Activated CD4-positive, alpha-beta T cell treated with anti-CD3 and anti-CD28 coated beads, Interleukin-2, amount 50 U/mL, for 4 hours (primary cell): ENCODE measurements at regions not wholly inside any gene's neighbourhood (a gene's known extent, or its start where the extent isn't known, plus 50 kb on each side); places are given as distances from the start of the nearest gene placed in this dataset.
"Not testable (repeated sequence)": the region's sequence is repeated elsewhere in the genome, so short reads cannot be mapped to it uniquely, and the experiment has no call there.

Source experiments
- DNase-seq, 2 experiments: peaks; one replicate each; pipeline ENCODE4 v3.0.0-alpha.2; 2020

DNA sequence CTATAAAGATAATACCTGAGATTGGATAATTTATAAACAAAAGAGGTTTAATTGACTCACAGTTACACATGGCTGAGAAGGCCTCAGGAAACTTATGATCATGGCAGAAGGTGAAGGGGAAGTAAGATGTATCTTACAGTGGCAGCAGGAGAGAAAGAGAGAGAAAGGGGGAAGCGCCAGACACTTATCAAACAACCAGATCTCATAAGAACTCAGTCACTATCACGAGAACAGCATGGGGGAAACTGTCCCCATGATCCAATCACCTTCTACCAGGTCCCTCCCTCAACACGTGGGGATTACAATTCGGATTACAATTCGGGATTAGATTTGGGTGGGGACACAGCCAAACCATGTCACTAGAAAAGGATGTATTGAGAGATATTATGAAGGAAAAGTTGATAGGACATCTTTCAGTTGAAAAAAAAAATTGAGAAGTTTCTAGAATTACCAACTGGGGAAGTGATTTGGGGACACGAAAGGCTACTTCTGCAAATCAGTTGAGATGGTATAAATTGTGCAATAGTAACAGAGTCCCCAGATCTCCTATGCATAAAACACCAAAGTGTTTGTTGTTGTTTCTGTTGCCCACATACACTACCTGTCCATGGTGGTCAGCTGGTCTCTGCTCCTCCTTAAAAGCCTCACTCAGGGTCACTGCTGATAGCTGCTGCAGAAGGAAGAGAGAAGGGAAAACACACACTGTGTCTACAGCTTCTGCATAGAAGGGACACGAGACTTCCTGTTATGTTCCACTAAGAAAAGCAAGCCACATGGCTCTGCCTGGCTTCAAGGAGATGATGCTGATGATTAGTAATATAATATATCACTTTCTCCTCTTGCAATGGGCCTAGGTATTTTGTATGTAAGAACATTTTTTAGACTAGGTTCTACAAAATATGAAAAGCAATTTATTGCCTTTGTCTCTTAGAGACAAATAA lies 465.5 kb downstream of the PDZRN4 start:
- DNase-seq = no peak

- DNase-seq = no peak
Measured at GRCh38 chr12:41652981-41653380, 464.9 kb downstream of the PDZRN4 start.

DNA sequence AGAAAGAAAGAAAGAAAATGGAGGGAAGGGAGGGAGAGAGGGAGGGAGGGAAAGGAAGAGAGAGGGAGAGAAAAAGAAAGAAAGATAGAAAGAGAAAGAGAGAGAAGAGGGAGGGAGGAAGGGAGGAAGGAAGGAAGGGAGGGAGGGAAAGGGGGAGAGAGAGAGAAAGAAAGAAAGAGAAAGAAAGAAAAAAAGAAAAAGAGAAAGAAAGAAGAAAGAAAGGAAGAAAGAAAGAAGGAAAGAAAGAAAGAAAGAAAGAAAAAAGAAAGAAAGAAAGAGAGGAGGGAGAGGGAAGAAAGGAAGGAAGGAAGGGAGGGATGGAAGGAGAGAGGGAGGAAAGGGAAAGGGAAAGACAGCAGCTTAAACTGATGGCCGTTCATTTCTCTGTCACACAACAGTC lies 457.5 kb downstream of the PDZRN4 start:
- no peak for DNase-seq

DNA sequence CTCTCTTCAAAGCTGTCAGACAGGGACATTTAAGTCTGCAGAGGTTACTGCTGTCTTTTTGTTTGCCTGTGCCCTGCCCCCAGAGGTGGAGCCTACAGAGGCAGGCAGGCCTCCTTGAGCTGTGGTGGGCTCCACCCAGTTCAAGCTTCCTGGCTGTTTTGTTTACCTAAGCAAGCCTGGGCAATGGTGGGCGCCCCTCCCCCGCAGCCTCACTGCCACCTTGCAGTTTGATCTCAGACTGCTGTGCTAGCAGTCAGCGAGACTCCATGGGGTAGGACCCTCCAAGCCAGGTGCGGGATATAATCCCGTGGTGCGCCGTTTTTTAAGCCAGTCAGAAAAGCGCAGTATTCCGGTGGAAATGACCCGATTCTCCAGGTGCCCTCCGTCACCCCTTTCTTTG lies 454.7 kb downstream of the PDZRN4 start:
- DNase-seq = not testable (repeated sequence)

DNA sequence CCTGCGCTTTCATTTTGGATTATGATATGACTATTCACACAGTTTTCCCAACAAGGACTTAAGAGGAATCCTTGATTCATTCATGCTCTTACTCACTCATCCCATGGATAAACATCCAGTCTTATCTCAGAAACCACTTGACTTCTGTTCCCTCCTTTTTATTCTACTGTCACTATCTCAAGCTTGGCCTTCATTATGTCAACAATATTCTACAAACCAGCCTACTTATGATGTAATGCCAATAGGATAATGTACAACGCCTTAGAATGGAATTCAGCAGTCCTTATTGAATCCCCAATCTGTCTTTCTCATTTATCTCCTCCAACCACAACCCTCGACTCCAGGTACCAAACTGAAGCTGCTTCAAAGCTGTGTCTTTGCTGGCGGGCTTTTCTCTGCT lies 448.5 kb downstream of the PDZRN4 start:
- no peak for DNase-seq

DNA sequence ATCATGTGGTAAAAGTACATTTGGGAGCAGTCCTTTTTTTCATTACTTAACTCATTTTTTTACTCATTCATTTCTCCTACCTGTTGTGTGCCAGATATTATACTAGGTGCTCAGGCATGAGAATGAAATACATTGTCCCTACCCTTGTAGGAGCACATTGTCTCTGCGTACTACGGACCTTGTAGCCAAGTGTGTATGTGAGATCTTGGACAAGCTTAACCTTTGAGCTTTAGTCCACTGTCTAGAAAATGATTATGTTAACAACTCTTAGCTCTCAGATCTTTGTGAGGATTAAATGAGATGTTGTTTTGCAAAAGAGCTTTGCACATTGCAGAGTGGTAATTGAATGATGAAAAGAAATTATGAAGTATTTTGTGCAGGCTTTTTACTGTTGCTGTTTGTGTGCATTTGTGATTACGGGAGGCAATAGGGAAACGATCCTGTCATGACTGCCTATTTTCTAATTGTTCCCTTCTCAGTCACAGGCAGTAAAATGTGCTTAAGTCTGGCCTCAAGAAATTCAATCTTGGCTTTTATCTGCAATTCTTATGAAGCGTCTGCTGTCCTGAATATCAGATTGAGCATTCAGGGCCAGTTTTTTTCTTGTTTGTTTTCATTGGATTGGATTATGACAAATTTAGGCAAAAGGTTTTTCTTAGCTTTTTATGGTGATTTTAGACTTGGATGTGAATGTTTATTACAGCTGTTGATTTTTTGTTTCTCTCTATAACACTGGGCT lies 447.7 kb downstream of the PDZRN4 start:
- DNase-seq = no peak

- DNase-seq = no peak
Measured at GRCh38 chr12:41634091-41634490, 446.0 kb downstream of the PDZRN4 start.

GRCh38 chr12:41629611-41630010 lies 441.5 kb downstream of the PDZRN4 start:
- no peak for DNase-seq

GRCh38 chr12:41627476-41627875 lies 439.4 kb downstream of the PDZRN4 start:
- DNase-seq = no peak

DNA sequence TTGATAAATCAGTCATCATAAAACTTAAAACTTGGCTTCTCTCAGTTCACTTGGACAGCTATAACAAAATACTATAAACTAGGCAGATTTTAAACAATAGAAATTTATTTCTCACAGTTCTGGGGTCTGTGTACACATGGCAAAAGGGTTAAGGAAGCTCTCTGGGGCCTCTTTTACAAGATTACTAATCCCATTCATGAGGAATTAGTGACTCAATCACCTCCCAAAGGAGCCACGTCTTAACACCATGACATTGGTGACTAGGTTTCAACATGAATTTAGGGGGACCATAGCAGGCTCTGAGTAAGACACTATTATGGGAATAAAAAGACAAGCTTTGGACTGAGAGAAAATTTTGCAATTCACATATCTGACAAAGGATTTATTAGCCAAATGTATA lies 436.5 kb downstream of the PDZRN4 start:
- no peak for DNase-seq
